HEK293 (cell line): ENCODE measurements at regions not wholly inside any gene's neighbourhood (a gene's known extent, or its start where the extent isn't known, plus 50 kb on each side); places are given as distances from the start of the nearest gene placed in this dataset.

Source experiments
- CTCF ChIA-PET: fragments of 350-600 bp; formaldehyde crosslinking; extraction: SDS; loops from one replicate; lab custom pipeline; 2021; ENCODE audit warnings: antibody characterized with exemption; lab: Yijun Ruan, JAX
- POLR2A ChIA-PET: fragments of 300-600 bp; formaldehyde crosslinking; extraction: SDS; loops from one replicate; lab custom pipeline; 2020; ENCODE audit warnings: antibody characterized with exemption, inconsistent platforms; lab: Yijun Ruan, JAX
- H3K27ac ChIP-seq: fragments of 200-500 bp; sonication (Bioruptor generic); 2 replicates; pipeline ENCODE4 v1.5.1; 2014; ENCODE audit warnings: low read depth, low read length, control low read depth, inconsistent platforms; ENCODE audit errors: extremely low read depth
- H3K36me3 ChIP-seq, 2 experiments: fragments of 200-500 bp in 1 of 2; sonication (Bioruptor generic) in 1 of 2; 1 replicate in 1 of 2; 2 replicates in 1 of 2; pipeline ENCODE4 v1.5.1; 2014 to 2017; ENCODE audit warnings: inconsistent platforms in 2 of 2, low read length in 2 of 2; ENCODE audit not compliant: control insufficient read depth in 2 of 2, insufficient read depth in 1 of 2
- H3K4me1 ChIP-seq: fragments of 200-500 bp; sonication (Bioruptor generic); 2 replicates; pipeline ENCODE4 v1.5.1; 2014; ENCODE audit warnings: mild to moderate bottlenecking, low read length, inconsistent platforms; ENCODE audit not compliant: control insufficient read depth, insufficient read depth
- H3K4me3 ChIP-seq: 2 replicates; pipeline ENCODE4 v1.5.1; 2011; ENCODE audit warnings: low read depth, mild to moderate bottlenecking, control low read depth, low read length, moderate library complexity
- H3K9me3 ChIP-seq: fragments of 200-500 bp; sonication (Bioruptor generic); 2 replicates; pipeline ENCODE4 v1.5.1; 2014; ENCODE audit warnings: low read depth, low read length, inconsistent platforms; ENCODE audit not compliant: control insufficient read depth, insufficient read depth
- GLI2 ChIP-seq: fragments of 450-650 bp; formaldehyde crosslinking; IDR thresholded peaks from 2 replicates; pipeline ENCODE4; 2017; ENCODE audit warnings: missing biosample characterization, missing genetic modification characterization, low read depth, borderline replicate concordance
- GLIS2 ChIP-seq: fragments of 450-650 bp; formaldehyde crosslinking; IDR thresholded peaks from 2 replicates; pipeline ENCODE4 v1.5.1; 2016; ENCODE audit warnings: missing biosample characterization, missing genetic modification characterization
- RBAK ChIP-seq: fragments of 450-650 bp; formaldehyde crosslinking; IDR thresholded peaks from 2 replicates; pipeline ENCODE4 v1.5.1; 2016; ENCODE audit warnings: missing biosample characterization, missing genetic modification characterization
- ZFP37 ChIP-seq: fragments of 450-650 bp; formaldehyde crosslinking; IDR thresholded peaks from 2 replicates; pipeline ENCODE4 v1.5.1; 2016; ENCODE audit warnings: missing biosample characterization, missing genetic modification characterization
- ZNF214 ChIP-seq: fragments of 450-650 bp; formaldehyde crosslinking; IDR thresholded peaks from 2 replicates; pipeline ENCODE4 v1.5.1; 2017; ENCODE audit warnings: missing biosample characterization, mild to moderate bottlenecking, missing genetic modification characterization, borderline replicate concordance
- ZNF426 ChIP-seq: fragments of 450-650 bp; formaldehyde crosslinking; IDR thresholded peaks from 2 replicates; pipeline ENCODE4 v1.5.1; 2017; ENCODE audit warnings: missing biosample characterization, missing genetic modification characterization, mild to moderate bottlenecking, inconsistent platforms, moderate library complexity
- ZNF558 ChIP-seq: fragments of 450-650 bp; formaldehyde crosslinking; IDR thresholded peaks from 2 replicates; pipeline ENCODE4 v1.5.1; 2016; ENCODE audit warnings: missing biosample characterization, missing genetic modification characterization
- ZNF768 ChIP-seq: fragments of 450-650 bp; formaldehyde crosslinking; IDR thresholded peaks from 2 replicates; pipeline ENCODE4 v1.5.1; 2018; ENCODE audit warnings: missing biosample characterization, mild to moderate bottlenecking, missing genetic modification characterization
- ZNF837 ChIP-seq: fragments of 450-650 bp; formaldehyde crosslinking; IDR thresholded peaks from 2 replicates; pipeline ENCODE4 v1.5.1; 2016; ENCODE audit warnings: missing biosample characterization, missing genetic modification characterization
- TF ChIP-seq, protein P1 (sequence below): fragments of 450-650 bp; formaldehyde crosslinking; IDR thresholded peaks from 2 replicates; pipeline ENCODE4 v1.5.1; 2017; ENCODE audit warnings: missing biosample characterization, missing genetic modification characterization
- TF ChIP-seq, protein P2 (sequence below): fragments of 450-650 bp; IDR thresholded peaks from 2 replicates; pipeline ENCODE4 v1.5.1; 2018; ENCODE audit warnings: missing biosample characterization, missing genetic modification characterization
- TF ChIP-seq, protein P3 (sequence below): fragments of 450-650 bp; formaldehyde crosslinking; IDR thresholded peaks from 2 replicates; pipeline ENCODE4 v1.5.1; 2017; ENCODE audit warnings: missing biosample characterization, missing genetic modification characterization
- TF ChIP-seq, protein P4 (sequence below): fragments of 450-650 bp; formaldehyde crosslinking; IDR thresholded peaks from 2 replicates; pipeline ENCODE4 v1.5.1; 2016; ENCODE audit warnings: missing biosample characterization, missing genetic modification characterization
- TF ChIP-seq, protein P5 (sequence below): fragments of 450-650 bp; formaldehyde crosslinking; IDR thresholded peaks from 2 replicates; pipeline ENCODE4 v1.5.1; 2016; ENCODE audit warnings: missing biosample characterization, missing genetic modification characterization
- TF ChIP-seq, protein P6 (sequence below): fragments of 450-650 bp; formaldehyde crosslinking; IDR thresholded peaks from 2 replicates; pipeline ENCODE4 v1.5.1; 2016; ENCODE audit warnings: missing biosample characterization, missing genetic modification characterization, low read depth

DNA sequence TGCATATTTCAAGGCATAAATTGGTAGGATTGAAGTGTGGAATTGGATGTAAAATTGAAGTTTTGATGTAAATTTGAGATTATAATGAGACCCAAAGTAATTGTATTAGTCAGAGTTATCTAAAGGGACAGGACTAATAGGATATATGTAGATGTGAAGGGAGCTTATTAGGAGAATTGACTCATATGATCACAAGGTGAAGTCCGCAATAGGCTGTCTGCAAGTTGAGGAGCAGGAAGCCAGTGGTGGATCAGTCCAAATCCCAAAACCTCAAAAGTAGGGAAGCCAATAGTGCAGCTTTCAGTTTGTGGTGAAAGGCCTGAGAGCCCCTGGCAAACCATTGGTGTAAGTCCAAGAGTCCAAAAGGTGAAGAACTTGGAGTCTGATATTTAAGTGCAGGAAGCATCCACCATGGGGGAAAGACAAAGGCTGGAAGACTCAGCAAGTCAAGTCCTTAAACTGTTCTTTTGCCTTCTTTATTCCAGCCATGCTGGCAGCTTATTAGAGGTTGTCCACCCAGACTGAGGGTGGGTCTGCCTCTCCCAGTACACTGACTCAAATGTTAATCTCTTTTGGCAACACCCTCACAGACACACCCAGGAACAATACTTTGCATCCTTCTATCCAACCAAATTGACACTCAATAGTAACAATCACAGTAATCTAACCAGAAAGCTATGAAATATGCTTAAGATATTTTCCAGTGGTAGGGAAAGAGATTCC lies 442.6 kb upstream of the PTCHD4 start:
- Histone ChIP-seq H3K9me3 (no peaks in the 10 kb centered on the region), H3K36me3 (no peaks in the 10 kb centered on the region), H3K4me1 (no peaks in the 10 kb centered on the region), H3K27ac (no peak overlapping the region), H3K4me3 (no peak overlapping the region)
- ChIA-PET POLR2A (no interaction called here), CTCF (no interaction called here)
- TF ChIP-seq, protein P1, sequence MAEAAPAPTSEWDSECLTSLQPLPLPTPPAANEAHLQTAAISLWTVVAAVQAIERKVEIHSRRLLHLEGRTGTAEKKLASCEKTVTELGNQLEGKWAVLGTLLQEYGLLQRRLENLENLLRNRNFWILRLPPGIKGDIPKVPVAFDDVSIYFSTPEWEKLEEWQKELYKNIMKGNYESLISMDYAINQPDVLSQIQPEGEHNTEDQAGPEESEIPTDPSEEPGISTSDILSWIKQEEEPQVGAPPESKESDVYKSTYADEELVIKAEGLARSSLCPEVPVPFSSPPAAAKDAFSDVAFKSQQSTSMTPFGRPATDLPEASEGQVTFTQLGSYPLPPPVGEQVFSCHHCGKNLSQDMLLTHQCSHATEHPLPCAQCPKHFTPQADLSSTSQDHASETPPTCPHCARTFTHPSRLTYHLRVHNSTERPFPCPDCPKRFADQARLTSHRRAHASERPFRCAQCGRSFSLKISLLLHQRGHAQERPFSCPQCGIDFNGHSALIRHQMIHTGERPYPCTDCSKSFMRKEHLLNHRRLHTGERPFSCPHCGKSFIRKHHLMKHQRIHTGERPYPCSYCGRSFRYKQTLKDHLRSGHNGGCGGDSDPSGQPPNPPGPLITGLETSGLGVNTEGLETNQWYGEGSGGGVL (tag by site-specific recombination) = no peak
- TF ChIP-seq ZFP37 (tag by site-specific recombination) (no peak), ZNF558 (tag by site-specific recombination) (no peak), ZNF837 (tag by site-specific recombination) (no peak), GLIS2 (tag by site-specific recombination) (no peak)
- TF ChIP-seq, protein P2, sequence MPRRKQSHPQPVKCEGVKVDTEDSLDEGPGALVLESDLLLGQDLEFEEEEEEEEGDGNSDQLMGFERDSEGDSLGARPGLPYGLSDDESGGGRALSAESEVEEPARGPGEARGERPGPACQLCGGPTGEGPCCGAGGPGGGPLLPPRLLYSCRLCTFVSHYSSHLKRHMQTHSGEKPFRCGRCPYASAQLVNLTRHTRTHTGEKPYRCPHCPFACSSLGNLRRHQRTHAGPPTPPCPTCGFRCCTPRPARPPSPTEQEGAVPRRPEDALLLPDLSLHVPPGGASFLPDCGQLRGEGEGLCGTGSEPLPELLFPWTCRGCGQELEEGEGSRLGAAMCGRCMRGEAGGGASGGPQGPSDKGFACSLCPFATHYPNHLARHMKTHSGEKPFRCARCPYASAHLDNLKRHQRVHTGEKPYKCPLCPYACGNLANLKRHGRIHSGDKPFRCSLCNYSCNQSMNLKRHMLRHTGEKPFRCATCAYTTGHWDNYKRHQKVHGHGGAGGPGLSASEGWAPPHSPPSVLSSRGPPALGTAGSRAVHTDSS (tag by site-specific recombination) = no peak

DNA sequence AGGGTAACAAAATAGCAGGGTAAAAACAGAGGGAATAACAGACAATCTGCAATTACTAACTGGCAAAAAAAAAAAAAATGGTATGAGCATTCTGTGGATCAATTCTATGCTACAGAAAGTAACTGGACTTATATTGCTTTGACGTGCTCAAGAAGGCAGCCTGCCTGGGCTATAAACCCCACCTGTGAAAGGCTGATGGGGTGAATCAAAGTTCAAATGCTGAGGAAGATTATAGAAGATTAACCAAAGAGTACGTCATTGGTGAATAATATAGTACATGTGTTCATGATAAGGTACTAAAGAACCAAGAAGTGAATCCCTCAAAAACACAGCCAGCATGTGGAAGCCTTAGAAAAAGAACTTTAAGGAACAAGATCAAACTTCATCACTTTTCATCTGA lies 441.9 kb upstream of the PTCHD4 start:
- H3K36me3 ChIP-seq = no peaks in the 10 kb centered on the region
- POLR2A ChIA-PET = no interaction called here
- CTCF ChIA-PET = no interaction called here
- H3K4me3 ChIP-seq = no peak overlapping the region
- no peak overlapping the region for H3K27ac ChIP-seq
- no peaks in the 10 kb centered on the region for H3K9me3 ChIP-seq
- H3K4me1 ChIP-seq = no peaks in the 10 kb centered on the region
- TF ChIP-seq, protein P3, sequence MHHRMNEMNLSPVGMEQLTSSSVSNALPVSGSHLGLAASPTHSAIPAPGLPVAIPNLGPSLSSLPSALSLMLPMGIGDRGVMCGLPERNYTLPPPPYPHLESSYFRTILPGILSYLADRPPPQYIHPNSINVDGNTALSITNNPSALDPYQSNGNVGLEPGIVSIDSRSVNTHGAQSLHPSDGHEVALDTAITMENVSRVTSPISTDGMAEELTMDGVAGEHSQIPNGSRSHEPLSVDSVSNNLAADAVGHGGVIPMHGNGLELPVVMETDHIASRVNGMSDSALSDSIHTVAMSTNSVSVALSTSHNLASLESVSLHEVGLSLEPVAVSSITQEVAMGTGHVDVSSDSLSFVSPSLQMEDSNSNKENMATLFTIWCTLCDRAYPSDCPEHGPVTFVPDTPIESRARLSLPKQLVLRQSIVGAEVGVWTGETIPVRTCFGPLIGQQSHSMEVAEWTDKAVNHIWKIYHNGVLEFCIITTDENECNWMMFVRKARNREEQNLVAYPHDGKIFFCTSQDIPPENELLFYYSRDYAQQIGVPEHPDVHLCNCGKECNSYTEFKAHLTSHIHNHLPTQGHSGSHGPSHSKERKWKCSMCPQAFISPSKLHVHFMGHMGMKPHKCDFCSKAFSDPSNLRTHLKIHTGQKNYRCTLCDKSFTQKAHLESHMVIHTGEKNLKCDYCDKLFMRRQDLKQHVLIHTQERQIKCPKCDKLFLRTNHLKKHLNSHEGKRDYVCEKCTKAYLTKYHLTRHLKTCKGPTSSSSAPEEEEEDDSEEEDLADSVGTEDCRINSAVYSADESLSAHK (tag by site-specific recombination) = no peak
- TF ChIP-seq, protein P4, sequence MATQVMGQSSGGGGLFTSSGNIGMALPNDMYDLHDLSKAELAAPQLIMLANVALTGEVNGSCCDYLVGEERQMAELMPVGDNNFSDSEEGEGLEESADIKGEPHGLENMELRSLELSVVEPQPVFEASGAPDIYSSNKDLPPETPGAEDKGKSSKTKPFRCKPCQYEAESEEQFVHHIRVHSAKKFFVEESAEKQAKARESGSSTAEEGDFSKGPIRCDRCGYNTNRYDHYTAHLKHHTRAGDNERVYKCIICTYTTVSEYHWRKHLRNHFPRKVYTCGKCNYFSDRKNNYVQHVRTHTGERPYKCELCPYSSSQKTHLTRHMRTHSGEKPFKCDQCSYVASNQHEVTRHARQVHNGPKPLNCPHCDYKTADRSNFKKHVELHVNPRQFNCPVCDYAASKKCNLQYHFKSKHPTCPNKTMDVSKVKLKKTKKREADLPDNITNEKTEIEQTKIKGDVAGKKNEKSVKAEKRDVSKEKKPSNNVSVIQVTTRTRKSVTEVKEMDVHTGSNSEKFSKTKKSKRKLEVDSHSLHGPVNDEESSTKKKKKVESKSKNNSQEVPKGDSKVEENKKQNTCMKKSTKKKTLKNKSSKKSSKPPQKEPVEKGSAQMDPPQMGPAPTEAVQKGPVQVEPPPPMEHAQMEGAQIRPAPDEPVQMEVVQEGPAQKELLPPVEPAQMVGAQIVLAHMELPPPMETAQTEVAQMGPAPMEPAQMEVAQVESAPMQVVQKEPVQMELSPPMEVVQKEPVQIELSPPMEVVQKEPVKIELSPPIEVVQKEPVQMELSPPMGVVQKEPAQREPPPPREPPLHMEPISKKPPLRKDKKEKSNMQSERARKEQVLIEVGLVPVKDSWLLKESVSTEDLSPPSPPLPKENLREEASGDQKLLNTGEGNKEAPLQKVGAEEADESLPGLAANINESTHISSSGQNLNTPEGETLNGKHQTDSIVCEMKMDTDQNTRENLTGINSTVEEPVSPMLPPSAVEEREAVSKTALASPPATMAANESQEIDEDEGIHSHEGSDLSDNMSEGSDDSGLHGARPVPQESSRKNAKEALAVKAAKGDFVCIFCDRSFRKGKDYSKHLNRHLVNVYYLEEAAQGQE (tag by site-specific recombination) = no peak
- TF ChIP-seq ZNF214 (tag by site-specific recombination) = no peak
- TF ChIP-seq, protein P1 (tag by site-specific recombination) = no peak
- no peak for TF ChIP-seq GLI2 (tag by site-specific recombination)
- TF ChIP-seq, protein P5, sequence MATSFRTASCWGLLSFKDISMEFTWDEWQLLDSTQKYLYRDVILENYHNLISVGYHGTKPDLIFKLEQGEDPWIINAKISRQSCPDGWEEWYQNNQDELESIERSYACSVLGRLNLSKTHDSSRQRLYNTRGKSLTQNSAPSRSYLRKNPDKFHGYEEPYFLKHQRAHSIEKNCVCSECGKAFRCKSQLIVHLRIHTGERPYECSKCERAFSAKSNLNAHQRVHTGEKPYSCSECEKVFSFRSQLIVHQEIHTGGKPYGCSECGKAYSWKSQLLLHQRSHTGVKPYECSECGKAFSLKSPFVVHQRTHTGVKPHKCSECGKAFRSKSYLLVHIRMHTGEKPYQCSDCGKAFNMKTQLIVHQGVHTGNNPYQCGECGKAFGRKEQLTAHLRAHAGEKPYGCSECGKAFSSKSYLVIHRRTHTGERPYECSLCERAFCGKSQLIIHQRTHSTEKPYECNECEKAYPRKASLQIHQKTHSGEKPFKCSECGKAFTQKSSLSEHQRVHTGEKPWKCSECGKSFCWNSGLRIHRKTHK (tag by site-specific recombination) = no peak
- TF ChIP-seq ZNF768 = no peak
- TF ChIP-seq, protein P6, sequence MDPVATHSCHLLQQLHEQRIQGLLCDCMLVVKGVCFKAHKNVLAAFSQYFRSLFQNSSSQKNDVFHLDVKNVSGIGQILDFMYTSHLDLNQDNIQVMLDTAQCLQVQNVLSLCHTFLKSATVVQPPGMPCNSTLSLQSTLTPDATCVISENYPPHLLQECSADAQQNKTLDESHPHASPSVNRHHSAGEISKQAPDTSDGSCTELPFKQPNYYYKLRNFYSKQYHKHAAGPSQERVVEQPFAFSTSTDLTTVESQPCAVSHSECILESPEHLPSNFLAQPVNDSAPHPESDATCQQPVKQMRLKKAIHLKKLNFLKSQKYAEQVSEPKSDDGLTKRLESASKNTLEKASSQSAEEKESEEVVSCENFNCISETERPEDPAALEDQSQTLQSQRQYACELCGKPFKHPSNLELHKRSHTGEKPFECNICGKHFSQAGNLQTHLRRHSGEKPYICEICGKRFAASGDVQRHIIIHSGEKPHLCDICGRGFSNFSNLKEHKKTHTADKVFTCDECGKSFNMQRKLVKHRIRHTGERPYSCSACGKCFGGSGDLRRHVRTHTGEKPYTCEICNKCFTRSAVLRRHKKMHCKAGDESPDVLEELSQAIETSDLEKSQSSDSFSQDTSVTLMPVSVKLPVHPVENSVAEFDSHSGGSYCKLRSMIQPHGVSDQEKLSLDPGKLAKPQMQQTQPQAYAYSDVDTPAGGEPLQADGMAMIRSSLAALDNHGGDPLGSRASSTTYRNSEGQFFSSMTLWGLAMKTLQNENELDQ (tag by site-specific recombination) = no peak
- no peak for TF ChIP-seq ZNF426
- TF ChIP-seq RBAK = no peak
